SK-N-SH treated with all-trans-retinoic acid at 6 μM for 48 hours (cell line): ENCODE measurements at regions not wholly inside any gene's neighbourhood (a gene's known extent, or its start where the extent isn't known, plus 50 kb on each side); places are given as distances from the start of the nearest gene placed in this dataset.

Experiments
- PPARA ChIP-seq: fragments of 250-450 bp; sonication (Bioruptor Pico); IDR thresholded peaks from 2 replicates; pipeline ENCODE4 v1.5.0; 2020; ENCODE audit warnings: mild to moderate bottlenecking, borderline replicate concordance
- RARB ChIP-seq: fragments of 250-450 bp; sonication (Bioruptor Pico); IDR thresholded peaks from 2 replicates; pipeline ENCODE4 v1.8.0; 2021; ENCODE audit warnings: mild to moderate bottlenecking, moderate library complexity
- ZNF565 ChIP-seq: fragments of 450-650 bp; formaldehyde crosslinking; conservative IDR thresholded peaks from 2 replicates; pipeline ENCODE4 v1.5.0; 2020; ENCODE audit warnings: low read depth, mild to moderate bottlenecking, moderate library complexity
- ZNF70 ChIP-seq: fragments of 450-650 bp; formaldehyde crosslinking; IDR thresholded peaks from 2 replicates; pipeline ENCODE4 v1.5.0; 2020; ENCODE audit warnings: mild to moderate bottlenecking, moderate library complexity
- TF ChIP-seq, protein P1 (sequence below): fragments of 250-450 bp; sonication (Bioruptor Pico); IDR thresholded peaks from 2 replicates; pipeline ENCODE4 v1.8.0; 2021; ENCODE audit warnings: low read depth, mild to moderate bottlenecking, moderate library complexity, borderline replicate concordance
- TF ChIP-seq, protein P2 (sequence below): fragments of 250-450 bp; sonication (Bioruptor Pico); IDR thresholded peaks from 2 replicates; pipeline ENCODE4 v1.5.0; 2020; ENCODE audit warnings: mild to moderate bottlenecking, moderate library complexity

DNA sequence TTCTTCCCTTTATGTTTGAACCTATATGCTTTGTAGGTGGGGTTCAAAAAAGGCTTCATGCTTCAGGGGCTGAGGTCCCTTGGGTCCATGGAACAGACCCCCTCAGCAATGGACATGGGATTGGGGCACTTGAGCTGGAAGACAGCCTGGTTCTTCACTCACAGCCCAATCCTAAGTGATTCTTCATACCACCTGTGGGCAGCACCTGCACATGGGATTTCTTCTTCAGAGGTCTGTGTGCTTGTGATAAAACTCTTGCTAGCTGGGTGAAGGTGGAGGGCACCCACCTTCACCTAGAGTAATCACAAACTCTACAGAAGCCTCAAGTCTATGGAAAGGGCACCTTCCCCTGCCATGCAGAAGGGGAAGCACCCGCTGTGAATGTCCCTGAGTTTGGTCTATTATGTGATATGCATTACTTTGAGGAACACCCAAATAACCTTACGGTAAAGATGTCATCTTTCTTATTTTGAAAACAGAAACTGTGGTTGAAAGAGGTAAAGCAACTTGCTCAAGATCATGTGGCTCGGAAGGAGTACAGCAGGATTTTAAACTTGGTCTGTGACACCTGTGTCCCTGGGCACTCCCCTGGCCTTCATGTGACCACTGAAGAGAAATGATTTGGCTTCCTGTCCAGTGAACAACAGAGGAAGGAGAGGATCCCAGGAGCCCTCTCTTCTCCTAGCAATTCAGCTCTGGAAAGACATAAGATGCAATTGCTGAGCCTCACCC is 469.5 kb upstream of the ZMIZ1 start:
- TF ChIP-seq ZNF565 (CRISPR knock-in tag) (no peak), PPARA (no peak), RARB (CRISPR knock-in tag) (no peak), ZNF70 (CRISPR knock-in tag) (no peak)
- TF ChIP-seq, protein P1, sequence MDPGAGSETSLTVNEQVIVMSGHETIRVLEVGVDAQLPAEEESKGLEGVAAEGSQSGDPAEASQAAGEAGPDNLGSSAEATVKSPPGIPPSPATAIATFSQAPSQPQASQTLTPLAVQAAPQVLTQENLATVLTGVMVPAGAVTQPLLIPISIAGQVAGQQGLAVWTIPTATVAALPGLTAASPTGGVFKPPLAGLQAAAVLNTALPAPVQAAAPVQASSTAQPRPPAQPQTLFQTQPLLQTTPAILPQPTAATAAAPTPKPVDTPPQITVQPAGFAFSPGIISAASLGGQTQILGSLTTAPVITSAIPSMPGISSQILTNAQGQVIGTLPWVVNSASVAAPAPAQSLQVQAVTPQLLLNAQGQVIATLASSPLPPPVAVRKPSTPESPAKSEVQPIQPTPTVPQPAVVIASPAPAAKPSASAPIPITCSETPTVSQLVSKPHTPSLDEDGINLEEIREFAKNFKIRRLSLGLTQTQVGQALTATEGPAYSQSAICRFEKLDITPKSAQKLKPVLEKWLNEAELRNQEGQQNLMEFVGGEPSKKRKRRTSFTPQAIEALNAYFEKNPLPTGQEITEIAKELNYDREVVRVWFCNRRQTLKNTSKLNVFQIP (CRISPR knock-in tag), result no peak
- TF ChIP-seq, protein P2, sequence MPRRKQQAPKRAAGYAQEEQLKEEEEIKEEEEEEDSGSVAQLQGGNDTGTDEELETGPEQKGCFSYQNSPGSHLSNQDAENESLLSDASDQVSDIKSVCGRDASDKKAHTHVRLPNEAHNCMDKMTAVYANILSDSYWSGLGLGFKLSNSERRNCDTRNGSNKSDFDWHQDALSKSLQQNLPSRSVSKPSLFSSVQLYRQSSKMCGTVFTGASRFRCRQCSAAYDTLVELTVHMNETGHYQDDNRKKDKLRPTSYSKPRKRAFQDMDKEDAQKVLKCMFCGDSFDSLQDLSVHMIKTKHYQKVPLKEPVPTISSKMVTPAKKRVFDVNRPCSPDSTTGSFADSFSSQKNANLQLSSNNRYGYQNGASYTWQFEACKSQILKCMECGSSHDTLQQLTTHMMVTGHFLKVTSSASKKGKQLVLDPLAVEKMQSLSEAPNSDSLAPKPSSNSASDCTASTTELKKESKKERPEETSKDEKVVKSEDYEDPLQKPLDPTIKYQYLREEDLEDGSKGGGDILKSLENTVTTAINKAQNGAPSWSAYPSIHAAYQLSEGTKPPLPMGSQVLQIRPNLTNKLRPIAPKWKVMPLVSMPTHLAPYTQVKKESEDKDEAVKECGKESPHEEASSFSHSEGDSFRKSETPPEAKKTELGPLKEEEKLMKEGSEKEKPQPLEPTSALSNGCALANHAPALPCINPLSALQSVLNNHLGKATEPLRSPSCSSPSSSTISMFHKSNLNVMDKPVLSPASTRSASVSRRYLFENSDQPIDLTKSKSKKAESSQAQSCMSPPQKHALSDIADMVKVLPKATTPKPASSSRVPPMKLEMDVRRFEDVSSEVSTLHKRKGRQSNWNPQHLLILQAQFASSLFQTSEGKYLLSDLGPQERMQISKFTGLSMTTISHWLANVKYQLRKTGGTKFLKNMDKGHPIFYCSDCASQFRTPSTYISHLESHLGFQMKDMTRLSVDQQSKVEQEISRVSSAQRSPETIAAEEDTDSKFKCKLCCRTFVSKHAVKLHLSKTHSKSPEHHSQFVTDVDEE (CRISPR knock-in tag), result no peak
